Adrenal gland (tissue), 5 donors: ENCODE measurements at regions not wholly inside any gene's neighbourhood (a gene's known extent, or its start where the extent isn't known, plus 50 kb on each side); places are given as distances from the start of the nearest gene placed in this dataset.

Experiments used
- POLR2A ChIP-seq, 2 donors: fragments of 450-650 bp; IDR thresholded peaks; one replicate each; pipeline ENCODE4 v1.6.1; 2017; ENCODE audit warnings: antibody characterized with exemption in 2 of 2, mild to moderate bottlenecking in 2 of 2, moderate library complexity in 1 of 2
- TF ChIP-seq, protein P1 (sequence below), 6 experiments: fragments of 450-650 bp in 4 of 6; fragments of 200-600 bp in 2 of 6; sonication (generic) in 1 of 6; IDR thresholded peaks; 1 replicate in 5 of 6; 2 replicates in 1 of 6; pipeline versions ENCODE4 v1.5.1 to v1.8.0; 2016 to 2021; ENCODE audit warnings: antibody characterized with exemption in 6 of 6, mild to moderate bottlenecking in 2 of 6, moderate library complexity in 1 of 6
- donor health status: DM: no; HTN: no; CAD: no.

DNA sequence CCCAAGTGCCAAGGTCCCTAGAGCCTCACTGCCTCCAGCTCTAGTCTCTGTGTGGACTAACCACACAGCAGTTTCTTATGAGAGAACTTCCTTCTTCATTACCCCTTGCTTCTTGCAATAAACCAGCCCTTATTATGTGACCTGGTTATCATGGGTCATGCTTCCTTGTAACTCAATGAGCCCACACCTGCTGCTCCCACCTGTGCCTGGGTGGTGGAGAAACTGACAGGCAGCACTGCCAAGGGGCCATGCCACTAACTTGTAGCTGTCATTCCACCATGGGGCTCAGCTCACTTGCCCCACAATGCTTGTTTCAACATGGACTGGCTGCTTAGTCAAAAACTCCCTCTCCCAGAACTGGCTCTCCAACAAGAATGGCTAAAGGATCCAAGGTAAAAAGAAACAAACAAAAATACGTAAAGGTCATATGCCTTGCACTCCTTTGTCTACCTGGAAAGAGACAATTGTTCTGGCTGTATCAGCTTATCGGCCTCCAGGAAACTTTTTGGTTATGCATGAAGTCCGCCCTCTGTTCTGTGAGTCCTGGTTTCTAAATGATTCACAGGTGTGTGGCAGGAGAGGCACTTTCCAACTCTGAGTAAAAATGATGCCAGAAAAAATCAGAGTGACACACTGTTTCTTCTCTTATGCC is 446.4 kb downstream of the COG6 start:
- TF ChIP-seq, protein P1, sequence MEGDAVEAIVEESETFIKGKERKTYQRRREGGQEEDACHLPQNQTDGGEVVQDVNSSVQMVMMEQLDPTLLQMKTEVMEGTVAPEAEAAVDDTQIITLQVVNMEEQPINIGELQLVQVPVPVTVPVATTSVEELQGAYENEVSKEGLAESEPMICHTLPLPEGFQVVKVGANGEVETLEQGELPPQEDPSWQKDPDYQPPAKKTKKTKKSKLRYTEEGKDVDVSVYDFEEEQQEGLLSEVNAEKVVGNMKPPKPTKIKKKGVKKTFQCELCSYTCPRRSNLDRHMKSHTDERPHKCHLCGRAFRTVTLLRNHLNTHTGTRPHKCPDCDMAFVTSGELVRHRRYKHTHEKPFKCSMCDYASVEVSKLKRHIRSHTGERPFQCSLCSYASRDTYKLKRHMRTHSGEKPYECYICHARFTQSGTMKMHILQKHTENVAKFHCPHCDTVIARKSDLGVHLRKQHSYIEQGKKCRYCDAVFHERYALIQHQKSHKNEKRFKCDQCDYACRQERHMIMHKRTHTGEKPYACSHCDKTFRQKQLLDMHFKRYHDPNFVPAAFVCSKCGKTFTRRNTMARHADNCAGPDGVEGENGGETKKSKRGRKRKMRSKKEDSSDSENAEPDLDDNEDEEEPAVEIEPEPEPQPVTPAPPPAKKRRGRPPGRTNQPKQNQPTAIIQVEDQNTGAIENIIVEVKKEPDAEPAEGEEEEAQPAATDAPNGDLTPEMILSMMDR (IDR thresholded peaks at IDR 0.05), result no peak
- no peak for TF ChIP-seq POLR2A (IDR thresholded peaks at IDR 0.05)
